ENCODE measurements at regions not wholly inside any gene's neighbourhood (a gene's known extent, or its start where the extent isn't known, plus 50 kb on each side); places are given as distances from the start of the nearest gene placed in this dataset.

DNA sequence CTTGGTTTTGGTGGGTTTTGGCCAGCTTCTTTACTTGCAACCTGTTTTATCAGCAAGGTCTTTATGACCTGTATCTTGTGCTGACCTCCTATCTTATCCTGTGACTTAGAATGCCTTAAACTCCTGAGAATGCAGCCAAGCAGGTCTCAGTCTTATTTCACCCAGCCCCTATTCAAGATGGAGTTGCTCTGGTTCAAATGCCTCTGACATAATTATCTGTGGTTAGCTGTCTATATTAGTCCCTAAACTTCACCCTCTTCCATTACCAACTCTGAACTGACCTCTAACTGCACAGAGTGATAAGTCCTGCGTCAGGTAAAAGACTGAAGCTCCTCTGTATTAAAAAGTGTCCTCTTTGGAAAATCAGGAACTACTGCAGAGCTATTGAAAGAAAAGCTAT lies 61.9 kb upstream of the CD96 start:
- DNase-seq: no peak

DNA sequence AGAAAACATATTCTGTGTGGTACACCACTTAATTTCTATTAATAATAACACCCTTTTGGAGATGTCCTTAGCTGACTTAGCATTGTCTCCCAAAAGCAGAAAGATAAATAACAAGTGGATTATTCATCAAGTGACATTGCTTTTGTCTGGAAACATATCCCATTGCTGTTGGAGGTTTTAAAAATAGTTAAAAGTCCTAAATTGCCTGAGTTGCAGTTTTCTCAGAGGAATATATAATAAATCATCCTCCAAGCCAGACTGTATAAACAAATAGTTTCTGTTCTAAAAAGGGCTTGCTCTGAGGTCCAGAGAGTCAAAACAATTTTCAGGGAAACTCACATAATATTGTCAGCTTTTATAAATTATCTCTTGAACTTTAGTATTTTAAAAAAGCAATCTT lies 60.4 kb upstream of the CD96 start:
- DNase-seq: no peak

DNA sequence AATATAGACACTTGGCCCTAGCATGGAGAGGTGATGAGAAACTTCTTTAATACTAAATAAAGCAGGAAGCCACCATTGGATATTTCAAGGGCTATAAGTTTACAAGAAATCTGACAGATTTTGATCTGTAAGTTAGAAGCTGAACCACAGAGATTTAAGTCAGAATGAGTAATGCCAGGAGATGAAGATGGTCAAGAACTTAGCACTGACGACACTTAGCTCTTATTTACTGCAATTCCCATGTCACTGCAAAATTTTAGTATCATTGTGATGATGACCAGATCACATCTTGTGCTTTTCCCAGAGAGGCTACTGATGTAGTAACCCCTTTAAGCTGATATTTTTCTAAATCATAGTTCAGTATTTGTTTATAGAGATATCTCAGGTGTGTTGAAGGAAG lies 59.4 kb upstream of the CD96 start:
- DNase-seq: no peak

DNA sequence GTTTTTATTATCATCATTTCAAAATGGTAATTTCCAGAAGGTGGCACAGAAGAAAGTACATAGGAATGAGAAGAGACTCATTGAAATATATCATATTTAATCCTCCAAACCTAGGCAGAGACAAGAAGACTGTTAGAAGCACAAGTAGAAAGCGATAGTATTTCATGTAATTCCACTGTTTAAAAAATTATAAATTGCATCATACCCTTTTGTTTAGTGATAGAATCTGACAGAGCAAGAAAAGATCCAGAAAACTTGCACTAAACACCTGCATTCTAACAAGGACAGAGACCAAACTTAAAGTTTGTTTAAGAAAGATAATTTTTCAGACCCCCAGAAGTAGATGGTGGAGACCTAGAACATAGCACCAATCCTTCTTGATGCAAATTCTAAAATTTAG lies 56.9 kb upstream of the CD96 start:
- no peak for DNase-seq
